SKM-1 treated with dmso at 0.1 percent for 144 hours (cell line): ENCODE measurements at regions not wholly inside any gene's neighbourhood (a gene's known extent, or its start where the extent isn't known, plus 50 kb on each side); places are given as distances from the start of the nearest gene placed in this dataset.
"Not testable (repeated sequence)": the region's sequence is repeated elsewhere in the genome, so short reads cannot be mapped to it uniquely, and the experiment has no call there.

Experiments
- DNase-seq: peaks from one replicate; lab custom pipeline; 2025; ENCODE audit not compliant: unreplicated experiment; lab: John Stamatoyannopoulos, UW

GRCh38 chr22:25482868-25483639 lies 81.4 kb upstream of the GRK3 start:
- no peak for DNase-seq

- DNase-seq = no peak
Observed at GRCh38 chr22:25483931-25484330, 80.5 kb upstream of the GRK3 start.

GRCh38 chr22:25484521-25485315 lies 79.8 kb upstream of the GRK3 start:
- no peak for DNase-seq

GRCh38 chr22:25485626-25486545 lies 78.6 kb upstream of the GRK3 start:
- no peak for DNase-seq

GRCh38 chr22:25487508-25487907 lies 77.0 kb upstream of the GRK3 start:
- DNase-seq = no peak

- DNase-seq = no peak
Observed at GRCh38 chr22:25488244-25489020, 76.0 kb upstream of the GRK3 start.

GRCh38 chr22:25489947-25490346 lies 74.5 kb upstream of the GRK3 start:
- no peak for DNase-seq

- no peak for DNase-seq
Observed at GRCh38 chr22:25490896-25491295, 73.6 kb upstream of the GRK3 start.

- no peak for DNase-seq
Observed at GRCh38 chr22:25492162-25492561, 72.3 kb upstream of the GRK3 start.

GRCh38 chr22:25492841-25493734 lies 71.4 kb upstream of the GRK3 start:
- DNase-seq = no peak

- DNase-seq = no peak
Observed at GRCh38 chr22:25493794-25494193, 70.7 kb upstream of the GRK3 start.

GRCh38 chr22:25494774-25495173 lies 69.7 kb upstream of the GRK3 start:
- DNase-seq = no peak

GRCh38 chr22:25495285-25495684 lies 69.2 kb upstream of the GRK3 start:
- DNase-seq = no peak

GRCh38 chr22:25496396-25497064 lies 67.9 kb upstream of the GRK3 start:
- no peak for DNase-seq

GRCh38 chr22:25497181-25497641 lies 67.3 kb upstream of the GRK3 start:
- no peak for DNase-seq

GRCh38 chr22:25497716-25498115 lies 66.8 kb upstream of the GRK3 start:
- no peak for DNase-seq

- not testable (repeated sequence) for DNase-seq
Observed at GRCh38 chr22:25500671-25501070, 63.8 kb upstream of the GRK3 start.

- DNase-seq = not testable (repeated sequence)
Observed at GRCh38 chr22:25504017-25504416, 60.5 kb upstream of the GRK3 start.

- DNase-seq = no peak
Observed at GRCh38 chr22:25508161-25508560, 56.3 kb upstream of the GRK3 start.
